BJ (cell line): ENCODE measurements at regions not wholly inside any gene's neighbourhood (a gene's known extent, or its start where the extent isn't known, plus 50 kb on each side); places are given as distances from the start of the nearest gene placed in this dataset.

ENCODE experiments used
- CTCF ChIA-PET: fragments of 350-600 bp; formaldehyde crosslinking; extraction: SDS; loops from one replicate; lab custom pipeline; 2021; ENCODE audit warnings: antibody characterized with exemption, inconsistent platforms; lab: Yijun Ruan, JAX
- POLR2A ChIA-PET: fragments of 300-600 bp; sonication (Branson Sonifier 250); formaldehyde crosslinking; extraction: SDS; loops from one replicate; lab custom pipeline; 2021; ENCODE audit warnings: antibody characterized with exemption; lab: Charles Lee
- DNase-seq: peaks from one replicate; pipeline ENCODE4 v3.0.0-alpha.2; 2011; ENCODE audit warnings: low read depth
- H3K27me3 ChIP-seq: 2 replicates; pipeline ENCODE4 v1.6.0; 2011; ENCODE audit warnings: low read length; ENCODE audit not compliant: control insufficient read depth, insufficient read depth
- H3K36me3 ChIP-seq: 2 replicates; pipeline ENCODE4 v1.5.1; 2011; ENCODE audit warnings: low read length; ENCODE audit not compliant: control insufficient read depth, insufficient read depth
- H3K4me3 ChIP-seq: 2 replicates; pipeline ENCODE4 v1.5.1; 2011; ENCODE audit warnings: low read depth, mild to moderate bottlenecking, control low read depth, low read length
- CTCF ChIP-seq: IDR thresholded peaks from 2 replicates; pipeline ENCODE4 v1.5.1; 2011; ENCODE audit warnings: low read depth, mild to moderate bottlenecking, control low read depth, inconsistent platforms, low read length, moderate library complexity; ENCODE audit not compliant: insufficient read depth

- no peak for TF ChIP-seq CTCF
- CTCF ChIA-PET = no interaction called here
- Histone ChIP-seq H3K27me3 (no peaks in the 10 kb centered on the region), H3K4me3 (no peak overlapping the region), H3K36me3 (no peaks in the 10 kb centered on the region)
- DNase-seq = no peak
- POLR2A ChIA-PET = no interaction called here
Measured at GRCh38 chrX:96004386-96004785, 680.3 kb upstream of the DIAPH2 start.

GRCh38 chrX:96006281-96006680 lies 678.4 kb upstream of the DIAPH2 start:
- Histone ChIP-seq H3K27me3 (no peaks in the 10 kb centered on the region), H3K36me3 (no peaks in the 10 kb centered on the region), H3K4me3 (no peak overlapping the region)
- CTCF ChIA-PET = no interaction called here
- no peak for DNase-seq
- TF ChIP-seq CTCF = no peak
- POLR2A ChIA-PET = no interaction called here

- no peaks in the 10 kb centered on the region for H3K36me3 ChIP-seq
- ChIA-PET POLR2A (no interaction called here), CTCF (no interaction called here)
- no peaks in the 10 kb centered on the region for H3K27me3 ChIP-seq
- H3K4me3 ChIP-seq = no peak overlapping the region
- no peak for TF ChIP-seq CTCF
- no peak for DNase-seq
Measured at GRCh38 chrX:96027407-96027806, 657.2 kb upstream of the DIAPH2 start.

GRCh38 chrX:96052078-96052477 lies 632.6 kb upstream of the DIAPH2 start:
- Histone ChIP-seq H3K4me3 (no peak overlapping the region), H3K27me3 (no peaks in the 10 kb centered on the region), H3K36me3 (no peaks in the 10 kb centered on the region)
- no peak for DNase-seq
- ChIA-PET CTCF (no interaction called here), POLR2A (no interaction called here)
- TF ChIP-seq CTCF = no peak

GRCh38 chrX:96081891-96082290 lies 602.8 kb upstream of the DIAPH2 start:
- POLR2A ChIA-PET = no interaction called here
- no peak for TF ChIP-seq CTCF
- CTCF ChIA-PET = no interaction called here
- Histone ChIP-seq H3K4me3 (no peak overlapping the region), H3K36me3 (no peaks in the 10 kb centered on the region), H3K27me3 (no peaks in the 10 kb centered on the region)
- no peak for DNase-seq
